Lower leg skin (tissue), 3 donors: ENCODE measurements at regions not wholly inside any gene's neighbourhood (a gene's known extent, or its start where the extent isn't known, plus 50 kb on each side); places are given as distances from the start of the nearest gene placed in this dataset.
"Not testable (repeated sequence)": the region's sequence is repeated elsewhere in the genome, so short reads cannot be mapped to it uniquely, and the experiment has no call there.

Experiments used
- DNase-seq, 2 donors: peaks; one replicate each; pipeline ENCODE4 v3.0.0-alpha.2; 2019; ENCODE audit warnings: low spot score in 2 of 2
- H3K4me3 ChIP-seq: fragments of 200-600 bp; sonication (generic); 2 replicates; pipeline ENCODE4 v1.5.1; 2017; ENCODE audit warnings: mild to moderate bottlenecking, low read depth; ENCODE audit not compliant: poor library complexity, severe bottlenecking
- WGBS, 2 donors: methylation state at CpG; one replicate each; pipeline ENCODE4 v1.1.5; 2018; 5-methylcytosine and 5-hydroxymethylcytosine counted together
- intact Hi-C: fragments of 100-400 bp; cut with DNase I; formaldehyde crosslinking; loops from one replicate; pipeline ENCODE4 v1.15.0; 2023; ENCODE audit warnings: low total_unique reads

GRCh38 chr16:88155681-88156080, 204.4 kb downstream of the BANP start:
- H3K4me3 ChIP-seq, intact Hi-C loops: not testable (repeated sequence)
- 88 to 92% methylated on average over 10 of the region's 10 CpGs for WGBS, 2 donors
- DNase-seq, result peak in 1 of 2 donors; percentile 54

DNA sequence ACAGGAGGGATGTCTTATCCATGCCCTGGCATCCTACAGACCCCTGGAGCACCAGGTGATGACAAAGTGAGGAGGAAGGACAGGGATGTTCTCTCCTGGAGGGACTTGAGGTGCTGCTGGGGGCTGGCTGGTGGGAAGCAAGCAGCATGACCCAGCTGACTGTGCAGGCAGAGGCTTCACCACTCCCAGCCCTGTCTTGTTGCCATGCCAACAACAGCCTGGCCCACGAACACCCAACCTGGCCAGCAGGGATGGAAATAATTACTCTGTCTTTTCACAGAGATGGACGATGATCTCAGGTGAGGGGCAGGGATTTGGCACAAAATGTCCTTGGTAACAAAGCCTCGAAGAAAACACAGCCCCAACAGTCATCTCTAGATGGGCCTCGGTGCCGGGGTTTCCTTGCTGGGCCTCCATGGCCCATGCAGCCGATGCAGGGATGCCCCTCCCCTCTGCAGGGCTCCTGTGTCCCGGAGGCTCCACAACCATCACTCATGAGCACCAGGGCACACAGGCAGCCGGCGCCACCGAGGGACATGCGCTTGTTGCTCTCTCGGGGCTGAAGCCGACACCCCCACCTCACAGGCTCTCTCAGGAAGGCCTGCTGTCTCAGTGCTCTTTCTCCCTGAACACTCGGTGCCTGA, 205.5 kb downstream of the BANP start:
- peak in 1 of 2 donors; percentile 43 for DNase-seq
- intact Hi-C loops, H3K4me3 ChIP-seq: not testable (repeated sequence)
- WGBS, 2 donors, result 66 to 77% methylated on average over 5 to 6 of the region's 14 CpGs

- intact Hi-C loops, H3K4me3 ChIP-seq: not testable (repeated sequence)
- peak in 1 of 2 donors; percentile 65 for DNase-seq
- no CpG with 5 or more reads among the region's 12 CpGs for WGBS, 2 donors
These were observed 206.5 kb downstream of the BANP start for GRCh38 chr16:88157686-88158085.

DNA sequence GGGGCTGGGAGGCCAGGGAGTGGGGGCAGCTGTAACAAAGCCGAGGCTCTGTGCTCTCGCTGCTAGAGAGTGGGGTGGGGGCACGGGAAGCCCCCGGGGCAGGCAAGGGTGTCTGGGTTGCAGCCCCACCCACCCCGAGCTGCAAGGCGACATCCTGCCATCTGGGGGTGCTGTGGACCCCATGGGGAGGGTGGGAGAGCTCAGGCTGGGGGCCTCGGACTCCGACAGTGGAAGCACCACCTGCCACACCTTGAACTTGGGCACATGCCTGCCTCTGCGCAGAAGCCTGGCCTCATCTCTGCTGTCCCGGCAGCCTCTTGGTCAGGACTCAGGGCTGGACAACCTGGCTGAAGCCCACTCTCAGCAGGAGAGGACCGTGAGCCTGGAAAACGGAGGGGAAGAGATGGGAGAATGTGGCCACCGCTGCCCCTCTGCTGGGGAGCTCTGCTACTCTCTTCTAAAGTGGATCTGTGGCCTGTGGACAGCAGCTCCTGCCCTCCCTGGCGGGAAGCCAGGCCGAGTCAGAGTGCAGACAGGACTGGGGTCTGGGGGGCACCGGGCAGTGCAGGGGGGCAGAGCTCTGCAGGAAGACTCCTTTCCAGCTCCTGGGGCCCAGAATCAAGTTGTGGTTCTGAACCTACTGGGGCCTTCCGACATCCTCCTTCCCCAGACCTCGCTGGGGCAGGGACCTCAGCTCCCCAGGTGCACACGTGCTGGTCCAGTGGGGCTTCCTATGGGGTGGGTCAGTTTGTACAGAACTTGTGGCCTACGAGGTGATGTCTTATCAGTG, 207.2 kb downstream of the BANP start:
- H3K4me3 ChIP-seq, intact Hi-C loops: not testable (repeated sequence)
- peak in 1 of 2 donors; percentile 75 for DNase-seq
- WGBS, 2 donors, result 67 to 72% methylated on average over 15 to 17 of the region's 20 CpGs

- WGBS, 2 donors, result 87 to 90% methylated on average over 22 to 31 of the region's 33 CpGs
- intact Hi-C loops, H3K4me3 ChIP-seq: not testable (repeated sequence)
- DNase-seq, result peak in 1 of 2 donors; percentile 54
These were observed 208.0 kb downstream of the BANP start for GRCh38 chr16:88159046-88159896.

DNA sequence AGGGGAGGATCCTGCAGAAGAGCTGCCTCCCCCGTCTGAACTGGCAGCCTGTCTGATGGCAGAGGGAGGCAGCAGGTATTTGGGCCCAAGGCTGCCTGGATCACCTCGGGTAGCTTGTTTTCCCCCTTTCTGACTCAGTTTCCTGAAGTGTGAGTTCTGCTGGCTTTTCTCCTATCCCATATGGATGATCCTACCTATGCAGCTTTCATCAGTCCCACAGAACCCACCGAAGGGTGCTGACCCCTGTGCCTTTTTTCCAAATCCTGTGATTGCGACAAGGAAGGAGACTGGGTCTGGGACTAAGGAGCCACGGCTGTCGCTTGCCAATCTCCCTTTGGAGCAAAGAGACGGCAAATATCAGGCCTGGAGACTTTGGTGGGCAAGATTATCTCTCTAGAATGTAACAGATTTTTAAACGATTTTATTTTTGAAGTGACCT, 208.7 kb downstream of the BANP start:
- DNase-seq, result peak in 1 of 2 donors; percentile 18
- WGBS, 2 donors, result 70 to 81% methylated on average over 7 to 8 of the region's 8 CpGs
- H3K4me3 ChIP-seq, intact Hi-C loops: not testable (repeated sequence)

- H3K4me3 ChIP-seq, intact Hi-C loops: not testable (repeated sequence)
- WGBS, 2 donors, result 62 to 66% methylated on average over 13 of the region's 13 CpGs
- DNase-seq, result peak in 1 of 2 donors; percentile 32
These were observed 210.0 kb downstream of the BANP start for GRCh38 chr16:88161191-88161590.

- WGBS, 2 donors, result 58 to 61% methylated on average over 10 of the region's 10 CpGs
- H3K4me3 ChIP-seq, intact Hi-C loops: not testable (repeated sequence)
- peak in 1 of 2 donors; percentile 80 for DNase-seq
These were observed 210.5 kb downstream of the BANP start for GRCh38 chr16:88161623-88162275.

- WGBS, 2 donors, result 84 to 88% methylated on average over 2 of the region's 2 CpGs
- intact Hi-C loops, H3K4me3 ChIP-seq, DNase-seq: not testable (repeated sequence)
These were observed 211.5 kb downstream of the BANP start for GRCh38 chr16:88162778-88163177.

- peak in 1 of 2 donors; percentile 80 for DNase-seq
These were observed 213.2 kb downstream of the BANP start for GRCh38 chr16:88164196-88165039.

DNA sequence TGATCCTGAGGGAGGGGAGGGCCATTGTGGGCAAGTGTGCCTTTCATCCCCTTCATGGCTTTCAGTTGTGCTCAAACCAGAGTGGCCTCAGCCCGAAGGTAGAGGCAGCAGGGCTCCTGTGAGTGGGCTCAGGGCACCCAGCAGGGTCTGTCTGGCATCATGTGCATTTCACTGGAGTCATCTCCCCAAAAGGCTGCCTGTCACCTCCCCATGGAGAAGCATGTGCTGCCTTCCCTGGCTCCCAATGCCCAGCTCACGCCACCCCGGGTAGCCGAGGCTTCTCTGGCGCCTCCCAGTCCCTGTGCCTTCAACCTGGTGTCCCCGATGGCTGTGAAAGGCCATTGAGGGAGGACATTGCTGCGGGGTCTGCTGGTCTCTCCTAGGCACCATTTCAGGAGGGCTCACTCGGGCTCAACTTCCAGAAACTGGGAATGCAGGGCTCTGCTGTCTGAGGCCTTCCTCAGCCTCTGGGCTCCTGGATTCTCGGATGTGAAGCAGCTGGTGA, 213.9 kb downstream of the BANP start:
- H3K4me3 ChIP-seq, intact Hi-C loops: not testable (repeated sequence)
- 81 to 87% methylated on average over 8 of the region's 9 CpGs for WGBS, 2 donors
- DNase-seq, result peak in 1 of 2 donors; percentile 76

More at GRCh38 chr16:88164196-88165039, 213.2 kb downstream of the BANP start:
- H3K4me3 ChIP-seq, intact Hi-C loops: not testable (repeated sequence)
- 54 to 58% methylated on average over 11 to 12 of the region's 12 CpGs for WGBS, 2 donors

DNA sequence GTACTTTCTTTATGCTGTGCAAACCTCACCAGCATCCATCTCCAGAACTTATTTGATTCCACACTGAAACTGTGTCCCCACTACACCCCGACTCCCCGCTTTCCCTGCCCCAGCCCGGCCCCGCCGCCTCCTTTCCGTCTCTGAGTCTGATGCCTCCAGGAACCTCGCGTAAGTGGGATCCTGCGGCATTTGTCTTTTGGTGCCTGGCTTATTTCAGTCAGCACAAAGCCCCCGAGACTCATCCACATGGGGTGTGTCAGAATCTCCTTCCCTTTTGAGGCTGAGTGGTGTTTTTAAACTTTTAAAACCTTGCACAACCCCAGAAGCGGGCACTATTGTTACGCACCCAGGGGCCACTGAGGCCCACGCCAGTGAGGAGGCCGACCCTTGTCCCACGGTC, 214.4 kb downstream of the BANP start:
- DNase-seq, result peak in 1 of 2 donors; percentile 68
- H3K4me3 ChIP-seq, intact Hi-C loops: not testable (repeated sequence)
- 85% methylated on average over 12 to 15 of the region's 15 CpGs for WGBS, 2 donors

DNA sequence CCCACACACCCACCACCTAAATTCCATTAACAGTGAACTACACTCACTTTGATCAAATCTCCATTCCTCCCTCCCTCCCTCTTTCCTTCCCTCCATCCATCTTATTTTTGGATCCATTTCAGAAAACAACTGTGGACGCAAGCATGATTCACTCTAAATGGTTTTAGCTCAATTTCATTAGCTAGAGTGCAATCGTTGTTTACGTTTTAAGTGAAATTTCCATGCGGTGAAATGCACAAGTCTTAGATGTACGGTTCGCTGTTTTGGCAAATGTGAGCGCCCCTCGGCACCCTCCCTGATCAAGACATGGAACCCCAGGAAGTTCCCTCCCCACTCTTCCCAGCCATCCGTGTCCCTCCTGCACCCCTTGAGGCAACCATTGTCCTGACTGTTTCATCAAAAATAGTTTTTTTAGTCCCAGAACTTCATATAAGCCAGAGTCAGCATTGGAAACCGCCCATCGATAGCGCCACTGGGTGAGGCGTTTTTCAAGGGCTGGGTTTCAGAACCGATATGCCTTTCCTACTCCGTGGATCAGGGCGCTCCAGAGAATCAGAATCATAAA, 215.1 kb downstream of the BANP start:
- intact Hi-C loops, H3K4me3 ChIP-seq: not testable (repeated sequence)
- 41 to 51% methylated on average over 16 of the region's 16 CpGs for WGBS, 2 donors
- peak in 1 of 2 donors; percentile 68 for DNase-seq
